ENCODE measurements at regions not wholly inside any gene's neighbourhood (a gene's known extent, or its start where the extent isn't known, plus 50 kb on each side); places are given as distances from the start of the nearest gene placed in this dataset.
A peak's percentile ranks its signal among the peaks of the same experiment; 100 is the strongest.

GRCh38 chr17:13316657-13317056 lies 285.1 kb downstream of the HS3ST3A1 start:
- Histone ChIP-seq H3K36me3 (replicated peaks in 1 of 2) (no peaks in the 10 kb centered on the region), H3K27ac (no peak overlapping the region), H3K9me3 (replicated peaks in 1 of 3) (no peaks in the 10 kb centered on the region), H3K27me3 (no peaks in the 10 kb centered on the region), H3K4me1 (replicated peaks in 1 of 2) (peaks cover 0 to 1% of the 10 kb centered on the region in 2 donors), H3K4me3 (no peak overlapping the region)
- no peak for TF ChIP-seq CTCF (IDR thresholded peaks at IDR 0.05)
- intact Hi-C loops (cut with DNase I) = no loop called here
- DNase-seq = no peak
- 96 to 100% (median 98%) methylated on average over 1 of the region's 1 CpG for WGBS, 4 donors

- Histone ChIP-seq H3K4me3 (no peak overlapping the region), H3K27ac (no peak overlapping the region), H3K4me1 (replicated peaks in 1 of 2) (no peaks in the 10 kb centered on the region), H3K9me3 (replicated peaks in 1 of 3) (no peaks in the 10 kb centered on the region), H3K27me3 (no peaks in the 10 kb centered on the region), H3K36me3 (replicated peaks in 1 of 2) (no peaks in the 10 kb centered on the region)
- no peak for DNase-seq
- TF ChIP-seq POLR2A (IDR thresholded peaks at IDR 0.05) (no peak), CTCF (IDR thresholded peaks at IDR 0.05) (no peak)
- intact Hi-C loops (cut with DNase I) = no loop called here
- 53 to 79% (median 67%) methylated on average over 1 of the region's 1 CpG for whole genome bisulfite sequencing, 4 donors
These were observed 290.4 kb downstream of the HS3ST3A1 start for GRCh38 chr17:13311306-13311705.

- H3K4me1 ChIP-seq (replicated peaks in 1 of 2) = no peaks in the 10 kb centered on the region
- H3K4me3 ChIP-seq = no peak overlapping the region
- intact Hi-C loops (cut with DNase I) = no loop called here
- DNase-seq = no peak
- H3K9me3 ChIP-seq (replicated peaks in 1 of 3) = no peaks in the 10 kb centered on the region
- 50 to 96% (median 94%) methylated on average over 2 of the region's 2 CpGs for WGBS, 4 donors
- H3K27me3 ChIP-seq = no peaks in the 10 kb centered on the region
- H3K27ac ChIP-seq = no peak overlapping the region
- TF ChIP-seq CTCF (IDR thresholded peaks at IDR 0.05) (no peak), POLR2A (IDR thresholded peaks at IDR 0.05) (no peak)
- no peaks in the 10 kb centered on the region for H3K36me3 ChIP-seq (replicated peaks in 1 of 2)
These were observed 290.9 kb downstream of the HS3ST3A1 start for GRCh38 chr17:13310858-13311257.

GRCh38 chr17:13306310-13306962 lies 288.6 kb upstream of the ELAC2 start:
- WGBS, 4 donors = 43 to 46% (median 44%) methylated on average over 13 of the region's 13 CpGs
- peak in 4 of 7 donors; percentile 16 to 47 (median 38) for DNase-seq

More at GRCh38 chr17:13306310-13306962, 288.6 kb upstream of the ELAC2 start:
- intact Hi-C loops (cut with DNase I) = no loop called here
- H3K36me3 ChIP-seq (replicated peaks in 1 of 2) = no peaks in the 10 kb centered on the region
- peak; percentile 7 to 40 (median 22) for TF ChIP-seq CTCF (IDR thresholded peaks at IDR 0.05)
- no peak for TF ChIP-seq POLR2A (IDR thresholded peaks at IDR 0.05)
- no peak overlapping the region for H3K27ac ChIP-seq
- H3K4me3 ChIP-seq = no peak overlapping the region
- H3K9me3 ChIP-seq (replicated peaks in 1 of 3) = no peaks in the 10 kb centered on the region
- no peaks in the 10 kb centered on the region for H3K27me3 ChIP-seq
- H3K4me1 ChIP-seq (replicated peaks in 1 of 2) = no peaks in the 10 kb centered on the region
